Activated naive CD8-positive, alpha-beta T cell treated with anti-CD3 and anti-CD28 coated beads for 36 hours (primary cell): ENCODE measurements at regions not wholly inside any gene's neighbourhood (a gene's known extent, or its start where the extent isn't known, plus 50 kb on each side); places are given as distances from the start of the nearest gene placed in this dataset.
"Not testable (repeated sequence)": the region's sequence is repeated elsewhere in the genome, so short reads cannot be mapped to it uniquely, and the experiment has no call there.

Experiments
- DNase-seq: peaks from one replicate; pipeline ENCODE4 v3.0.0; 2021
- H3K27ac Mint-ChIP-seq: one replicate; pipeline ENCODE4 v1.8.0; 2022; ENCODE audit warnings: mild to moderate bottlenecking, moderate library complexity, mixed read lengths
- H3K27me3 Mint-ChIP-seq: one replicate; pipeline ENCODE4 v1.8.0; 2022; ENCODE audit warnings: mild to moderate bottlenecking, mixed read lengths
- H3K36me3 Mint-ChIP-seq: one replicate; pipeline ENCODE4 v1.8.0; 2021; ENCODE audit warnings: mild to moderate bottlenecking, mixed read lengths
- H3K4me1 Mint-ChIP-seq: one replicate; pipeline ENCODE4 v1.8.0; 2021; ENCODE audit warnings: mixed read lengths
- H3K4me3 Mint-ChIP-seq: one replicate; pipeline ENCODE4 v1.8.0; 2022; ENCODE audit warnings: mild to moderate bottlenecking, moderate library complexity, mixed read lengths
- H3K9me3 Mint-ChIP-seq: one replicate; pipeline ENCODE4 v1.8.0; 2022; ENCODE audit warnings: mixed read lengths

DNA sequence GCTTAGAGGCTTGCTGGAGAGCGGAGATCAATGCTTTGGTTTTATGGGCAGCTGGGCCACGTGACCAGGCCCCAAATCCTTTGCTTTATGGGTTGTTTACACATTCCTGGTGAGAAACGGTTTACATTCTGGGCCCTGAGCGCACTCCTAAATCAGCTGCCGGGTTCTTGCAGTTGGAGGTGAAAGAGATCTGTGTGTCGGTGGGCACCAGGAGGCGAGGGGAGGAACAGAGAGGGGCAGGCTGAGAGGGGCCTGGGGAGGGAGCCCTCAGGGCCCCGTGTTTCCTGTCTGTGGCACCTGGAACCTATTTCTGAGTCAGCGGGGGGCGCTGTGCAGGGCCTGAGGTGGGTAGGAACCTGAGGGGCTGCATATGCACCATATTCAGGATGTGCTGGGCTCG is 63.5 kb upstream of the HAND1 start:
- no peak for DNase-seq
- peaks cover 26% of the 10 kb centered on the region for H3K27me3 Mint-ChIP-seq
- no peaks in the 10 kb centered on the region for H3K9me3 Mint-ChIP-seq
- no peak overlapping the region for H3K4me3 Mint-ChIP-seq
- H3K27ac Mint-ChIP-seq, result no peak overlapping the region
- no peaks in the 10 kb centered on the region for H3K36me3 Mint-ChIP-seq
- no peaks in the 10 kb centered on the region for H3K4me1 Mint-ChIP-seq

DNA sequence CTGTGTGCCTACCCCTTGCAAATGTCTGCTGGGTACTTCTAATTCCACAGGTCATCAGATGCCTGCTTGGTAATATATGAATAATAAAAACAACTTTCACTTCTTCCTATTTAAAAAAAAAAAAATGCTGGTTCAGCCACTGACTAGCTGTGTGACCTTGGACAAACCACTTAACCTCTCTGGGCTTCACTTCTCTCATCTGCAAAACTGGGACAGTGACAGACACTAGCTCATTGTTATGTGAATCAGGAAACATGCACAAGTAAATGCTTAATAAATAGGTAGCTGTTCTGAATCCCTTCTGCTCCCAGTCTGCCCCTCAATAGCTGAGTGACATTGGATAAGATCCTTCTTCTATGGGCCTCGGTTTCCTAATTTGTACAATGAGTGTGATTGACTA is 62.6 kb upstream of the HAND1 start:
- Mint-ChIP-seq H3K9me3 (no peaks in the 10 kb centered on the region), H3K27ac (no peak overlapping the region), H3K36me3 (no peaks in the 10 kb centered on the region), H3K4me1 (no peaks in the 10 kb centered on the region), H3K4me3 (no peak overlapping the region), H3K27me3 (peaks cover 23% of the 10 kb centered on the region)
- DNase-seq, result no peak

DNA sequence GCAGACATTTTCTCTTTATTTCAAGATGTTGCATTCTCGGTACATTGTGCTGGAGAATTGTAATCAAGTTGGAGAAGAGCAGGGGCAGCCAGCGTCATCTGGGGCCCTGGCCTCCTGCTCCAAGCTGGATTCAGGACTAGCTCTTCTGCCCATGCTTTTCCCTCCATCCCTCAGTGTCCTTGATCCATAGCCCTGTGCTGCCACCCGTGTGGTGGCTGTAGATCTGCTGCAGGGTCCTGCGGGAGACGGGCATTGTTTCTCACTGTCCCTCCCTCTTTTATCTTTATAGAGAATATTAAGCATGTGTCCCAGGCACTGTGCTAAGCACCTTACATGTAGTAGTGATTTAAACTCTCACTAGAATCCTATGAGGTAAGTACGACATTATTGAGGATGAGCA is 60.5 kb upstream of the HAND1 start:
- Mint-ChIP-seq H3K27ac (no peak overlapping the region), H3K4me3 (no peak overlapping the region), H3K27me3 (peaks cover 31% of the 10 kb centered on the region), H3K9me3 (no peaks in the 10 kb centered on the region), H3K4me1 (no peaks in the 10 kb centered on the region), H3K36me3 (no peaks in the 10 kb centered on the region)
- no peak for DNase-seq

DNA sequence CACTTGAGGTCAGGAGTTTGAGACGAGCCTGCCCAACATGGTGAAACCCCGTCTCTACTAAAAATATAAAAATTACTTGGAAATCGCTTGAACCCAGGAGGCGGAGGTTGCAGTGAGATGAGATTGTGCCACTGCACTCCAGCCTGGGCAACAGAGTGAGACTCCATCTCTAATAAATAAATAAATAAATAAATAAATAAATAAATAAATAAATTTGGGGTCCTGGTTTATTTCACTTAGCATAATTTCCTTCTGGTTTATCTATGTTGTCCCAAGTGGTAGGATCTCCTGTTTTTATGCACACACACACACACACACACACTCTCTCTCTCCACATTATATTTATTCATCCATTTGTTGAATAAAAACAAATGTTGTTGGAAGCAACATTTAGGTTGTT is 58.4 kb upstream of the HAND1 start:
- not testable (repeated sequence) for H3K27ac Mint-ChIP-seq, H3K9me3 Mint-ChIP-seq, H3K36me3 Mint-ChIP-seq, DNase-seq, H3K4me3 Mint-ChIP-seq, H3K4me1 Mint-ChIP-seq
- peaks cover 18% of the 10 kb centered on the region for H3K27me3 Mint-ChIP-seq

DNA sequence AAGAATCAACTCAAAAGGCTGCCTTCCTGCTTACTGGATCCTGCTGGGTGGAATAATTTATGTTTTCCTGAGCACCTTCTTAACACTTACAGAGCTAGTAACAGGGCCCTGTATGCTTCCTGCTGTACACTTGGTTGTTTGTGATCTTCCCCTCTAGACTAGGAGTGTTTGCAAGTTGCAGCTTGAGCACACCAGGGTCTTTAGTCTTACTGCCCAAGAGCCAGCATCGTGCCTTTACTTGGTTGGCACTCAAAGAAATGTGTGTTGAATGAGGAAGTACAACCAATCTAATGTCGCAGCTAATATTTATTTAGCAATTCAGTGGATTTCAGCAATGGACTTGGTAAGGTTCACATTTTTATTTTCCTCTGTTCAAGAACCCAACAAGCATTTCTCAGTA is 57.5 kb upstream of the HAND1 start:
- no peaks in the 10 kb centered on the region for H3K36me3 Mint-ChIP-seq
- H3K27ac Mint-ChIP-seq, result no peak overlapping the region
- DNase-seq, result no peak
- no peak overlapping the region for H3K4me3 Mint-ChIP-seq
- H3K27me3 Mint-ChIP-seq, result peaks cover 24% of the 10 kb centered on the region
- H3K9me3 Mint-ChIP-seq, result no peaks in the 10 kb centered on the region
- H3K4me1 Mint-ChIP-seq, result no peaks in the 10 kb centered on the region

DNA sequence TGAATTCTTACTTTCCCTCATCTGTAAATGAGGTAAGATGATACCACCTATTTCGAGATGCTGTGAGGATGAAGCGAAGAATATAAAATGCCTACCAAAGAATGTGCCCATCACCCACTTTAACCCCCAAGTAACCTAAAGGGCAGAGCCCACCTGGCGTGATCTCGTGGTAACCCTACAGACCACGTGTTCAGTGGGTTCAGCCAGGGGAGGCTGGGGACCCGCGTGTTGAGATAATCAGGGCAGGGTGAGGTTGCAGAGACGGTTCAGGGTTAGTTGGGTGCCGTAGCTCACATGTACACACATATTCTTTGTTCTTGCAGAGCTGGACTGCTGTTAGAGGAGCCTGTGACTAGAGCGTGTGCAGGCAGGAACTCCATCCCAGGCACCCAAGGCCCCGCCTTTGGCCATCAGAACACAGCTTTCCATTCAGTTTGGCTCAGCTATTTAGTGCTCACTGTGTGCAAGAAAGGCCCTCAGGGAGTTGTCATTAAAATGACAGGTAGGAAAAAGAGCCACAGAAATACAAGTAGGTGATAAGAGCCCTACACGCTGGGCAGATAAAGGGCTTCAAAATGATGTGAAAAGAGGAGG is 56.5 kb upstream of the HAND1 start:
- Mint-ChIP-seq H3K9me3 (no peaks in the 10 kb centered on the region), H3K4me1 (no peaks in the 10 kb centered on the region), H3K27ac (no peak overlapping the region), H3K27me3 (peaks cover 22% of the 10 kb centered on the region), H3K4me3 (no peak overlapping the region), H3K36me3 (no peaks in the 10 kb centered on the region)
- no peak for DNase-seq

DNA sequence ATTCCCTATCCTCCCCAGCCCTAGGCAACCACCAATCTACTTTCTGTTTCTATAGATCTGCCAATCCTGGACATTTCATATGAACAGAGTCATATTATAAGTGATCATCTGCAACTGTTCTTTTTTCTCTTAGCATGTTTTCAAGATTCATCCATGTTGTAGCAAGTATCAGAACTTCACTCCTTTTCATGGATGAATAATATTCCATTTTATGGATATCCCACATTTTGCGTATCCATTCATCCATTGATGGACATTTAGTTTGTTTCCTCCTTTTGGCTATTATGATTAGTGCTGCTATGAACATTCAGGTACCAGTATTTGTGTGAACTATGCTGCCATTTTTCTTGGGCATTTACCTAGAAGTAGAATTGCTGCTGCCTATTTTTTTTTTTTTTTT is 51.3 kb upstream of the HAND1 start:
- no peaks in the 10 kb centered on the region for H3K36me3 Mint-ChIP-seq
- peaks cover 32% of the 10 kb centered on the region for H3K27me3 Mint-ChIP-seq
- H3K27ac Mint-ChIP-seq, result no peak overlapping the region
- no peak for DNase-seq
- H3K4me1 Mint-ChIP-seq, result no peaks in the 10 kb centered on the region
- no peak overlapping the region for H3K4me3 Mint-ChIP-seq
- no peaks in the 10 kb centered on the region for H3K9me3 Mint-ChIP-seq

DNA sequence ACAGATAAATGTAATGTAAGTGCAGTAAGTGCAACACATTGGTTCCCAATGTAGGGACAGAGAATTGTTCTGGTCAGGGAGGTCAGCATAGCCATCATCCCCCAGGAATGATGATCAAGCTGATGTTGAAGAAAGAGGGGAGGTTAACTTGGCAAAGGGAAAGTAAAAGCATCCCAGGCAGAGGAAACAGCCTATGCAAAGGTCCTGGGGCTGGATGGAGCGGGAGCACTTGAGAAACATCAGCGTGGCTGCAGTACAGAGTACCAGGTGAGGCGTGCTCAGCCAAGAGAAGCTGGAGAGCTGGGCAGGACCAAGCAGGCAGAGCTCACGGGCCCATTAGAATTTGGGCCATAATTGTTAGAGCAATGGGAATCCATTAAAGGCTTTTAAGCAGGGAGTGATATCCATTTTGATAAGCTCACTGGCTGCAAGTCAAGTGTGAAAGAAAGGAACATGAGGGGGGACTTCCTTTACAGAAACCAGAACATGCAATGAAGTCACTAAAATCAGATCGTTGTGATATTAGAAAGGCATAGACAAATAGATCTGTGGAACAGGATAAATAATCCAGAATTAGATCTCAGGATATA is 50.1 kb upstream of the HAND1 start:
- Mint-ChIP-seq H3K27ac (no peak overlapping the region), H3K36me3 (no peaks in the 10 kb centered on the region), H3K4me1 (no peaks in the 10 kb centered on the region)

More for the DNA sequence above, 50.1 kb upstream of the HAND1 start:
- DNase-seq, result no peak
- Mint-ChIP-seq H3K9me3 (no peaks in the 10 kb centered on the region), H3K4me3 (no peak overlapping the region), H3K27me3 (peaks cover 38% of the 10 kb centered on the region)
